DND-41 (cell line): ENCODE measurements at regions not wholly inside any gene's neighbourhood (a gene's known extent, or its start where the extent isn't known, plus 50 kb on each side); places are given as distances from the start of the nearest gene placed in this dataset.

ENCODE experiments used
- EZH2 ChIP-seq: IDR thresholded peaks from 3 replicates; pipeline ENCODE4 v1.6.1; 2012; ENCODE audit warnings: borderline replicate concordance, low read depth, mild to moderate bottlenecking, moderate library complexity, low read length, inconsistent platforms; ENCODE audit not compliant: severe bottlenecking
- TF ChIP-seq, protein P1 (sequence below): IDR thresholded peaks from 2 replicates; pipeline ENCODE4 v1.5.1; 2012; ENCODE audit warnings: borderline replicate concordance, low read length, moderate library complexity, mild to moderate bottlenecking; ENCODE audit not compliant: poor library complexity, severe bottlenecking; ENCODE audit errors: extremely low read depth

DNA sequence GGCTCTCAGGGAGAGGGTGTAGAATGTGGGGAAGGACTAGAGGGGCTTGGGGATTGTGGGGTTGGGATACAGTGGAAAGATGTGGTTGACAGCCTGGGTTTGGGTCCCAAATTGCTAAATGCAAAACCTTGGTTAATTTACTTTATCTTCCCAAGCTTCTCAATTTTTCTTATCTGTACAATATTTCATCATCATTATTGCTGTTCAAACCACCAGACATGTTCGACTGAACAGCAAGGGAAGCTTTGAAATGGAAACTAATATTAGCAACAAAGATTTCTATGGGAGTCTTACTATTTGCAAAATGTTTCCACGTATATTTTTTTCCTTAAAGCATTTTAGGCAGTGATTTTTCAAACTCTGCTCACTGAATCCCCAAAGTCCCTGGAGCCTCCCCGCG is 67.0 kb upstream of the KAZN start:
- TF ChIP-seq, protein P1, sequence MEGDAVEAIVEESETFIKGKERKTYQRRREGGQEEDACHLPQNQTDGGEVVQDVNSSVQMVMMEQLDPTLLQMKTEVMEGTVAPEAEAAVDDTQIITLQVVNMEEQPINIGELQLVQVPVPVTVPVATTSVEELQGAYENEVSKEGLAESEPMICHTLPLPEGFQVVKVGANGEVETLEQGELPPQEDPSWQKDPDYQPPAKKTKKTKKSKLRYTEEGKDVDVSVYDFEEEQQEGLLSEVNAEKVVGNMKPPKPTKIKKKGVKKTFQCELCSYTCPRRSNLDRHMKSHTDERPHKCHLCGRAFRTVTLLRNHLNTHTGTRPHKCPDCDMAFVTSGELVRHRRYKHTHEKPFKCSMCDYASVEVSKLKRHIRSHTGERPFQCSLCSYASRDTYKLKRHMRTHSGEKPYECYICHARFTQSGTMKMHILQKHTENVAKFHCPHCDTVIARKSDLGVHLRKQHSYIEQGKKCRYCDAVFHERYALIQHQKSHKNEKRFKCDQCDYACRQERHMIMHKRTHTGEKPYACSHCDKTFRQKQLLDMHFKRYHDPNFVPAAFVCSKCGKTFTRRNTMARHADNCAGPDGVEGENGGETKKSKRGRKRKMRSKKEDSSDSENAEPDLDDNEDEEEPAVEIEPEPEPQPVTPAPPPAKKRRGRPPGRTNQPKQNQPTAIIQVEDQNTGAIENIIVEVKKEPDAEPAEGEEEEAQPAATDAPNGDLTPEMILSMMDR: no peak
- TF ChIP-seq EZH2: no peak
